Common myeloid progenitor, CD34-positive (primary cell): ENCODE measurements at regions not wholly inside any gene's neighbourhood (a gene's known extent, or its start where the extent isn't known, plus 50 kb on each side); places are given as distances from the start of the nearest gene placed in this dataset.
"Not testable (repeated sequence)": the region's sequence is repeated elsewhere in the genome, so short reads cannot be mapped to it uniquely, and the experiment has no call there.

Source experiments
- CTCF ChIA-PET: fragments of 350-600 bp; sonication (Branson Sonifier 250); formaldehyde crosslinking; loops from one replicate; lab custom pipeline; 2021; ENCODE audit warnings: antibody characterized with exemption; lab: Charles Lee
- POLR2A ChIA-PET: fragments of 350-600 bp; sonication (Branson Sonifier 250); formaldehyde crosslinking; loops from one replicate; lab custom pipeline; 2021; ENCODE audit warnings: antibody characterized with exemption; lab: Charles Lee
- DNase-seq, 3 donors: peaks; one replicate each; pipeline versions ENCODE4 v3.0.0 to v3.0.0-alpha.2; 2013
- H3K27ac ChIP-seq, 2 experiments: 1 replicate in 1 of 2; 2 replicates in 1 of 2; pipeline ENCODE4 v1.7.0; 2013; ENCODE audit warnings: inconsistent platforms in 2 of 2, low read length in 2 of 2, mild to moderate bottlenecking in 2 of 2, low read depth in 1 of 2, moderate library complexity in 1 of 2; ENCODE audit not compliant: severe bottlenecking in 2 of 2, insufficient read depth in 1 of 2, poor library complexity in 1 of 2
- H3K27me3 ChIP-seq, 5 experiments: replicated peaks in 2 of 5; 1 replicate in 3 of 5; 2 replicates in 2 of 5; pipeline versions ENCODE4 v1.6.1 to v1.7.0; 2013; ENCODE audit warnings: low read length in 4 of 5, mild to moderate bottlenecking in 2 of 5, moderate library complexity in 2 of 5, inconsistent platforms in 1 of 5; ENCODE audit not compliant: insufficient read depth in 5 of 5, control insufficient read depth in 4 of 5
- H3K36me3 ChIP-seq, 4 experiments: 1 replicate in 2 of 4; 2 replicates in 2 of 4; pipeline versions ENCODE4 v1.6.1 to v1.7.0; 2013; ENCODE audit warnings: low read length in 3 of 4, control low read depth in 1 of 4, mild to moderate bottlenecking in 1 of 4; ENCODE audit not compliant: control insufficient read depth in 4 of 4, insufficient read depth in 4 of 4
- H3K4me1 ChIP-seq, 4 experiments: 1 replicate in 3 of 4; 2 replicates in 1 of 4; pipeline versions ENCODE4 v1.6.1 to v1.7.1; 2013; ENCODE audit warnings: low read length in 3 of 4, mild to moderate bottlenecking in 3 of 4, control low read depth in 1 of 4, inconsistent platforms in 1 of 4, moderate library complexity in 1 of 4; ENCODE audit not compliant: control insufficient read depth in 4 of 4, insufficient read depth in 4 of 4; ENCODE audit errors: control extremely low read depth in 1 of 4
- H3K4me3 ChIP-seq, 7 experiments: 1 replicate in 4 of 7; 2 replicates in 3 of 7; pipeline versions ENCODE4 v1.5.1 to v1.7.0; 2013; ENCODE audit warnings: mild to moderate bottlenecking in 7 of 7, low read length in 6 of 7, moderate library complexity in 6 of 7, inconsistent platforms in 2 of 7, low read depth in 2 of 7, control low read depth in 1 of 7; ENCODE audit not compliant: insufficient read depth in 4 of 7, control insufficient read depth in 1 of 7; ENCODE audit errors: extremely low read depth in 1 of 7
- H3K9me3 ChIP-seq, 5 experiments: 1 replicate in 4 of 5; 2 replicates in 1 of 5; pipeline versions ENCODE4 v1.6.1 to v1.7.1; 2013; ENCODE audit warnings: low read length in 4 of 5, mild to moderate bottlenecking in 2 of 5, inconsistent platforms in 1 of 5, low read depth in 1 of 5, moderate library complexity in 1 of 5; ENCODE audit not compliant: control insufficient read depth in 4 of 5, insufficient read depth in 2 of 5; ENCODE audit errors: control extremely low read depth in 1 of 5
- WGBS: methylation state at CpG from one replicate; pipeline ENCODE4 v1.1.5; 2013; ENCODE audit not compliant: insufficient coverage; 5-methylcytosine and 5-hydroxymethylcytosine counted together

DNA sequence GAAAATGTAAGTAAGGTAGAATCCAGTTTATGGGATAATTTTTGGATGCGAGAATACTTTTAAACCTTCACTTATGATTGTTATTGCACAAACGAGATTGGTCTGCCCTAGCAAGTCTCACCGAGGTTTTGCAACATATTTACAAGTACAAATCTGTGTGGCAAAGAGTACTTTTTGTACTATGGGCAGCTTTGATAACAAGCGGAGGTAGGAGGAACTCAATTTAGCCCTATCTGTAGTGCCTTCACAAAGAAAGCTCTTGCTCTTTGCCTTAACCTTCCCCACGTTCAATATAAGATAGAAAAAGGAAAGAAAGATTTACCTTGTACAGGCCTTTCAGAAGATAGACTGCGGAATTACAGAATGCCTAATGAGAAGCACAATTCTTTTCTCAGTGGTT is 77.5 kb upstream of the HIVEP1 start:
- Histone ChIP-seq H3K27me3 (no peaks in the 10 kb centered on the region), H3K4me3 (no peak overlapping the region), H3K36me3 (no peaks in the 10 kb centered on the region), H3K4me1 (peaks cover 0 to 13% (median 6%) of the 10 kb centered on the region in 4 experiments), H3K9me3 (no peaks in the 10 kb centered on the region), H3K27ac (no peak overlapping the region)
- 100% methylated on average over 2 of the region's 6 CpGs for WGBS
- CTCF ChIA-PET: interaction anchor here (1.4 to 2.4 kb wide), 2 partner anchors 11 to 21 kb away, joined by 3 to 6 read pairs; no protein-coding TSS in a partner anchor
- POLR2A ChIA-PET: no interaction called here
- no peak for DNase-seq

DNA sequence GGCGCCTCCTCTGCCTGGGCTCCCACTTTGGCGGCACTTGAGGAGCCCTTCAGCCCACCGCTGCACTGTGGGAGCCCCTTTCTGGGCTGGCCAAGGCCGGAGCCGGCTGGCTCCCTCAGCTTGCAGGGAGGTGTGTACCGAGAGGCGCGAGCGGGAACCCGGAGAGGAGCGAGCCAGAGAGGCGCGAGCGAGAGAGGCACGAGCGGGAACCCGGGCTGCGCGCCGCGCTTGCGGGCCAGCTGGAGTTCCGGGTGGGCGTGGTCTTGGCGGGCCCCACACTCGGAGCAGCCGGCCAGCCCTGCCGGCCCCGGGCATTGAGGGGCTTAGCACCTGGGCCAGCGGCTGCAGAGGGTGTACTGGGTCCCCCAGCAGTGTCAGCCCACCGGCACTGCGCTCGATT is 79.2 kb upstream of the HIVEP1 start:
- DNase-seq, H3K36me3 ChIP-seq, H3K4me1 ChIP-seq, H3K9me3 ChIP-seq, H3K27me3 ChIP-seq, H3K4me3 ChIP-seq, POLR2A ChIA-PET, H3K27ac ChIP-seq: not testable (repeated sequence)
- 94% methylated on average over 31 of the region's 33 CpGs for WGBS
- CTCF ChIA-PET: interaction anchor here (1.6 to 2.4 kb wide), 2 partner anchors 9 to 14 kb away, joined by 5 to 6 read pairs; no protein-coding TSS in a partner anchor

- no peaks in the 10 kb centered on the region for H3K9me3 ChIP-seq
- H3K27ac ChIP-seq: peak overlapping the region in 1 of 2 experiments; percentile 75
- 97% methylated on average over 9 of the region's 10 CpGs for WGBS
- no peaks in the 10 kb centered on the region for H3K4me1 ChIP-seq
- H3K4me3 ChIP-seq: no peak overlapping the region
- CTCF ChIA-PET: interaction anchor here (1.1 kb wide), 1 partner anchor 16 kb away, joined by 3 read pairs; no protein-coding TSS in a partner anchor
- POLR2A ChIA-PET: no interaction called here
- no peaks in the 10 kb centered on the region for H3K36me3 ChIP-seq
- DNase-seq: peak in 2 of 3 donors; percentile 34 to 57
- no peaks in the 10 kb centered on the region for H3K27me3 ChIP-seq
Observed at GRCh38 chr6:11931296-11932035, 80.6 kb upstream of the HIVEP1 start.

GRCh38 chr6:11930834-11931233 is 81.3 kb upstream of the HIVEP1 start:
- H3K4me1 ChIP-seq, H3K36me3 ChIP-seq, H3K9me3 ChIP-seq, H3K27me3 ChIP-seq, POLR2A ChIA-PET, DNase-seq, H3K4me3 ChIP-seq: not testable (repeated sequence)
- CTCF ChIA-PET: interaction anchor here (1.1 kb wide), 1 partner anchor 18 kb away, joined by 4 read pairs; no protein-coding TSS in a partner anchor
- peak overlapping the region in 1 of 2 experiments; percentile 75 for H3K27ac ChIP-seq
- WGBS: 100% methylated on average over 5 of the region's 6 CpGs

DNA sequence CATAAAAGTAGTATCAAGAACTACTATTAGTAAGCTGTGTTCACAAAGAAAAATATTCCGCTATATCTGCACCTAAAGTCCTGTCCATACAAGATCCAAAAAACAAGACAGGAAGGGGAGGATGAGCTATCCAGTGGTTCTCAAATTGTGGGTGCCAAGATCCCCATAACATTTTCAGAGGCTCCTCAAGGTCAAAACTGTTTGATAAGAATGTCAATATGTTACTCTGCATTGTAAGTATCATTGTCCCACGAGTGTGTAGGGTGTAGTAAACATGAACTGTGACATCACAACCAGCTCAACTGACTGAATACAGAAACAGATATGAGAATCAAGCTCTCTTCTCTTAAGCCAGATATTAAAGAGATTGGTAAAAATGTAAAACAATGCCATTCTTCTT is 81.9 kb upstream of the HIVEP1 start:
- ChIA-PET POLR2A (no interaction called here), CTCF (interaction anchor here (0.6 to 1.1 kb wide), 2 partner anchors 15 to 19 kb away, joined by 3 to 4 read pairs; no protein-coding TSS in a partner anchor)
- H3K4me1 ChIP-seq: no peaks in the 10 kb centered on the region
- H3K4me3 ChIP-seq: no peak overlapping the region
- no peak for DNase-seq
- H3K36me3 ChIP-seq: no peaks in the 10 kb centered on the region
- H3K9me3 ChIP-seq: no peaks in the 10 kb centered on the region
- no CpG with 5 or more reads among the region's 2 CpGs for WGBS
- H3K27me3 ChIP-seq: no peaks in the 10 kb centered on the region
- H3K27ac ChIP-seq: no peak overlapping the region

- H3K4me3 ChIP-seq: no peak overlapping the region
- no peaks in the 10 kb centered on the region for H3K27me3 ChIP-seq
- H3K27ac ChIP-seq: no peak overlapping the region
- CTCF ChIA-PET: no interaction called here
- no peaks in the 10 kb centered on the region for H3K4me1 ChIP-seq
- POLR2A ChIA-PET: no interaction called here
- H3K36me3 ChIP-seq: no peaks in the 10 kb centered on the region
- H3K9me3 ChIP-seq: no peaks in the 10 kb centered on the region
- WGBS: 100% methylated on average over 1 of the region's 8 CpGs
- DNase-seq: no peak
Observed at GRCh38 chr6:11929241-11929835, 82.8 kb upstream of the HIVEP1 start.
